ENCODE measurements at regions not wholly inside any gene's neighbourhood (a gene's known extent, or its start where the extent isn't known, plus 50 kb on each side); places are given as distances from the start of the nearest gene placed in this dataset.

GRCh38 chr3:148532774-148533173, 164.9 kb upstream of the AGTR1 start:
- no peaks in the 10 kb centered on the region for H3K36me3 ChIP-seq (ENCODE audit: control insufficient read depth in 2 of 2, insufficient read depth in 2 of 2, low read length in 1 of 2)
- H3K9me3 ChIP-seq (replicated peaks; ENCODE audit: control insufficient read depth, insufficient read depth, low read length): no peaks in the 10 kb centered on the region
- no peaks in the 10 kb centered on the region for H3K79me2 ChIP-seq (ENCODE audit: control insufficient read depth, insufficient read depth, low read length)
- 15% methylated on average over 3 of the region's 3 CpGs for whole genome bisulfite sequencing (ENCODE audit: insufficient coverage, insufficient replicate concordance, low lambda C conversion rate, missing lambda C conversion rate)
- ATAC-seq: no peak
- no peak overlapping the region for H3K4me2 ChIP-seq (ENCODE audit: control insufficient read depth, insufficient read depth)
- DNase-seq (ENCODE audit: low read depth, low spot score): no peak
- H2AFZ ChIP-seq (ENCODE audit: control insufficient read depth, low read depth, low read length): no peak overlapping the region
- in situ Hi-C loops (cut with MboI): no loop called here
- no peak overlapping the region for H3K27ac ChIP-seq (ENCODE audit: control insufficient read depth, insufficient read depth)
- no peak overlapping the region for H3K9ac ChIP-seq (ENCODE audit: control insufficient read depth, insufficient read depth, low read length)
- H4K20me1 ChIP-seq (ENCODE audit: control insufficient read depth, insufficient read depth): no peaks in the 10 kb centered on the region
- ChIA-PET RAD21 (ENCODE audit: unreplicated experiment) (no interaction called here), CTCF (no interaction called here), POLR2A (no interaction called here), SMC1A (ENCODE audit: uncharacterized antibody, unreplicated experiment) (no interaction called here)
- no TSS peak for BruUV-seq (replicated peaks)
- no peaks in the 10 kb centered on the region for H3K4me1 ChIP-seq (ENCODE audit: control insufficient read depth, insufficient read depth, low read length)
- FAIRE-seq: no peak
- TF ChIP-seq USF1 (IDR thresholded peaks at IDR 0.05; ENCODE audit: borderline replicate concordance, extremely low read length, insufficient read depth, low read depth, low read length) (no peak), YBX1 (IDR thresholded peaks at IDR 0.05) (no peak), NBN (IDR thresholded peaks at IDR 0.05) (no peak), POLR2A (IDR thresholded peaks at IDR 0.05; ENCODE audit: low read depth, low read length) (no peak), POLR2AphosphoS2 (IDR thresholded peaks at IDR 0.05; ENCODE audit: low read depth, low read length) (no peak), IRF4 (IDR thresholded peaks at IDR 0.05; ENCODE audit: low read depth, low read length) (no peak), HDGF (IDR thresholded peaks at IDR 0.05) (no peak), STAT1 (conservative IDR thresholded peaks at IDR 0.05) (no peak), RFX5 (IDR thresholded peaks at IDR 0.05; ENCODE audit: low read depth, low read length) (no peak), BHLHE40 (IDR thresholded peaks at IDR 0.05; ENCODE audit: borderline replicate concordance in 1 of 2, low read depth in 2 of 2, low read length in 1 of 2) (no peak), SP1 (IDR thresholded peaks at IDR 0.05; ENCODE audit: low read depth, low read length) (no peak), EP300 (IDR thresholded peaks at IDR 0.05; ENCODE audit: borderline replicate concordance in 1 of 2, control insufficient read depth in 1 of 2, low read depth in 2 of 2, low read length in 2 of 2) (no peak), MYC (IDR thresholded peaks at IDR 0.05; ENCODE audit: insufficient read depth, insufficient read length, insufficient replicate concordance, low read length, severe bottlenecking) (no peak), ETV6 (conservative IDR thresholded peaks at IDR 0.05 in 1 of 2, IDR thresholded peaks at IDR 0.05 in 1 of 2; ENCODE audit: borderline replicate concordance in 1 of 2, low read depth in 1 of 2) (no peak), TAF1 (IDR thresholded peaks at IDR 0.05; ENCODE audit: borderline replicate concordance, low read depth, low read length) (no peak), NFYA (IDR thresholded peaks at IDR 0.05; ENCODE audit: borderline replicate concordance, low read depth, low read length) (no peak), NR2F1 (conservative IDR thresholded peaks at IDR 0.05) (no peak), TCF3 (IDR thresholded peaks at IDR 0.05; ENCODE audit: borderline replicate concordance, insufficient read depth, low read depth, low read length) (no peak), ZNF592 (IDR thresholded peaks at IDR 0.05) (no peak)
- intact Hi-C loops (cut with micrococcal nuclease; ENCODE audit: unreplicated experiment): no loop called here
- H3K4me3 ChIP-seq: no peak overlapping the region
- H3K27me3 ChIP-seq (replicated peaks in 1 of 2; ENCODE audit: control insufficient read depth in 2 of 2, insufficient read depth in 2 of 2, low read length in 1 of 2): no peaks in the 10 kb centered on the region
